Glomerular visceral epithelial cell (primary cell): ENCODE measurements at regions not wholly inside any gene's neighbourhood (a gene's known extent, or its start where the extent isn't known, plus 50 kb on each side); places are given as distances from the start of the nearest gene placed in this dataset.

Experiments
- DNase-seq: peaks from one replicate; pipeline ENCODE4 v3.0.0-alpha.2; 2016; ENCODE audit errors: extremely low spot score

- no peak for DNase-seq
Observed at GRCh38 chr12:102781117-102781516, 135.9 kb downstream of the PAH start.

- DNase-seq, result no peak
Observed at GRCh38 chr12:102776041-102776440, 141.0 kb downstream of the PAH start.

GRCh38 chr12:102769323-102769916, 147.6 kb downstream of the PAH start:
- peak; percentile 56 for DNase-seq

GRCh38 chr12:102766961-102767360, 150.1 kb downstream of the PAH start:
- no peak for DNase-seq

- peak; percentile 22 for DNase-seq
Observed at GRCh38 chr12:102765736-102766135, 151.3 kb downstream of the PAH start.

GRCh38 chr12:102763471-102763870, 153.6 kb downstream of the PAH start:
- no peak for DNase-seq

- no peak for DNase-seq
Observed at GRCh38 chr12:102763061-102763460, 154.0 kb downstream of the PAH start.

GRCh38 chr12:102760322-102760721, 156.7 kb downstream of the PAH start:
- DNase-seq, result no peak

GRCh38 chr12:102759466-102759865, 157.6 kb downstream of the PAH start:
- no peak for DNase-seq

GRCh38 chr12:102757882-102758226, 159.2 kb downstream of the PAH start:
- no peak for DNase-seq

GRCh38 chr12:102757154-102757881, 159.7 kb downstream of the PAH start:
- no peak for DNase-seq

- DNase-seq, result no peak
Observed at GRCh38 chr12:102756530-102756929, 160.5 kb downstream of the PAH start.

GRCh38 chr12:102755266-102755665, 161.8 kb downstream of the PAH start:
- DNase-seq, result no peak

GRCh38 chr12:102753802-102754201, 163.2 kb downstream of the PAH start:
- DNase-seq, result no peak

GRCh38 chr12:102748704-102749103, 168.3 kb downstream of the PAH start:
- DNase-seq, result no peak

- DNase-seq, result no peak
Observed at GRCh38 chr12:102746963-102747362, 170.1 kb downstream of the PAH start.

- no peak for DNase-seq
Observed at GRCh38 chr12:102745971-102746600, 171.0 kb downstream of the PAH start.

- DNase-seq, result no peak
Observed at GRCh38 chr12:102741196-102741595, 175.8 kb downstream of the PAH start.

GRCh38 chr12:102740141-102740955, 176.7 kb downstream of the PAH start:
- peak; percentile 39 for DNase-seq

- no peak for DNase-seq
Observed at GRCh38 chr12:102736328-102736727, 180.7 kb downstream of the PAH start.

- no peak for DNase-seq
Observed at GRCh38 chr12:102735104-102735503, 181.9 kb downstream of the PAH start.

GRCh38 chr12:102730996-102731395, 186.0 kb downstream of the PAH start:
- DNase-seq, result no peak
